ENCODE measurements at regions not wholly inside any gene's neighbourhood (a gene's known extent, or its start where the extent isn't known, plus 50 kb on each side); places are given as distances from the start of the nearest gene placed in this dataset.

GRCh38 chr13:90752070-90752469, 595.4 kb upstream of the MIR17HG start:
- ATAC-seq (no peak), DNase-seq (no peak)
- no peak overlapping the region for H3K4me3 ChIP-seq
- H3K9me3 ChIP-seq = no peaks in the 10 kb centered on the region
- no peaks in the 10 kb centered on the region for H3K36me3 ChIP-seq (ENCODE audit: low read depth)
- intact Hi-C loops (cut with DNase I, micrococcal nuclease) = no loop called here
- no peak for TF ChIP-seq CTCF (IDR thresholded peaks at IDR 0.05)
- no peaks in the 10 kb centered on the region for H3K4me1 ChIP-seq (ENCODE audit: low read depth)

GRCh38 chr13:90757127-90757680, 590.3 kb upstream of the MIR17HG start:
- DNase-seq (no peak), ATAC-seq (no peak)
- Histone ChIP-seq H3K4me1 (ENCODE audit: low read depth) (no peaks in the 10 kb centered on the region), H3K36me3 (ENCODE audit: low read depth) (no peaks in the 10 kb centered on the region), H3K4me3 (no peak overlapping the region), H3K9me3 (no peaks in the 10 kb centered on the region)
- no peak for TF ChIP-seq CTCF (IDR thresholded peaks at IDR 0.05)
- intact Hi-C loops (cut with DNase I, micrococcal nuclease) = no loop called here

- Histone ChIP-seq H3K4me3 (no peak overlapping the region), H3K4me1 (ENCODE audit: low read depth) (no peaks in the 10 kb centered on the region), H3K9me3 (no peaks in the 10 kb centered on the region), H3K36me3 (ENCODE audit: low read depth) (no peaks in the 10 kb centered on the region)
- TF ChIP-seq CTCF (IDR thresholded peaks at IDR 0.05) = no peak
- intact Hi-C loops (cut with DNase I, micrococcal nuclease) = no loop called here
- ATAC-seq (no peak), DNase-seq (no peak)
Observed at GRCh38 chr13:90760639-90761038, 586.8 kb upstream of the MIR17HG start.

GRCh38 chr13:90763476-90764150, 583.9 kb upstream of the MIR17HG start:
- intact Hi-C loops (cut with DNase I, micrococcal nuclease) = no loop called here

GRCh38 chr13:90766386-90766902, 581.0 kb upstream of the MIR17HG start:
- Histone ChIP-seq H3K36me3 (ENCODE audit: low read depth) (no peaks in the 10 kb centered on the region), H3K4me1 (ENCODE audit: low read depth) (no peaks in the 10 kb centered on the region), H3K9me3 (no peaks in the 10 kb centered on the region), H3K4me3 (no peak overlapping the region)
- intact Hi-C loops (cut with DNase I, micrococcal nuclease) = no loop called here
- DNase-seq (no peak), ATAC-seq (no peak)
- no peak for TF ChIP-seq CTCF (IDR thresholded peaks at IDR 0.05)

More at GRCh38 chr13:90763476-90764150, 583.9 kb upstream of the MIR17HG start:
- no peak for TF ChIP-seq CTCF (IDR thresholded peaks at IDR 0.05)
- Histone ChIP-seq H3K9me3 (no peaks in the 10 kb centered on the region), H3K4me3 (no peak overlapping the region), H3K36me3 (ENCODE audit: low read depth) (no peaks in the 10 kb centered on the region), H3K4me1 (ENCODE audit: low read depth) (no peaks in the 10 kb centered on the region)
- no peak for ATAC-seq
- DNase-seq = no peak
